Lower leg skin (tissue), 3 donors: ENCODE measurements at regions not wholly inside any gene's neighbourhood (a gene's known extent, or its start where the extent isn't known, plus 50 kb on each side); places are given as distances from the start of the nearest gene placed in this dataset.

Source experiments
- CTCF ChIP-seq, 3 donors: fragments of 450-650 bp; IDR thresholded peaks; one replicate each; pipeline ENCODE4 v1.5.1; 2016; ENCODE audit warnings: antibody characterized with exemption in 3 of 3, mild to moderate bottlenecking in 3 of 3, moderate library complexity in 2 of 3
- POLR2A ChIP-seq, 2 donors: fragments of 450-650 bp; IDR thresholded peaks; one replicate each; pipeline ENCODE4 v1.6.1; 2016 to 2017; ENCODE audit warnings: antibody characterized with exemption in 2 of 2, mild to moderate bottlenecking in 1 of 2, moderate library complexity in 1 of 2

DNA sequence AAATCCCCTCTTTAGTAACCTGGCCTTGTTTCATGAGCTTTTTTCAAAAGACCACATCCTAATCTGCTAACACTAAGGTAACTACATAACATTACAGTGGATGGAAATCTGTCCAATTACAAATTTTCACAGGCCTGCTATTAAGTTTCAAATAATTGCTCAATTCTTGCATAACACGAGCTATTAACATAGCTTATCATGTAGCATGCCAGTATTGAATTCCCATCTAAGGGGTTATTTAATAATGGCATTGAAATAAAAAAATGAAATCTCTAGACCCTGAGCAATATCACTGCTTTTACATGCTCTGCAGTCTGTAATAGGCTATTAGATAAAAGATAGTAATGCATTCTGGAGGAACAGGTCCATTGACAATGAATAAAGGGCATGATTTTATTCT, 748.3 kb upstream of the NECTIN3 start:
- no peak for TF ChIP-seq CTCF (IDR thresholded peaks at IDR 0.05)
- no peak for TF ChIP-seq POLR2A (IDR thresholded peaks at IDR 0.05)
